OCI-LY3 (cell line): ENCODE measurements at regions not wholly inside any gene's neighbourhood (a gene's known extent, or its start where the extent isn't known, plus 50 kb on each side); places are given as distances from the start of the nearest gene placed in this dataset.

Experiments
- H2AFZ ChIP-seq: fragments of 200-600, 300-600 bp; shearing (Covaris generic); 2 replicates; pipeline ENCODE4 v1.6.0; 2014; ENCODE audit warnings: antibody characterized with exemption, low read depth, low read length
- H3K27ac ChIP-seq: fragments of 200-600, 300-600 bp; sonication (generic); 2 replicates; pipeline ENCODE4 v1.5.1; 2014; ENCODE audit warnings: mild to moderate bottlenecking, low read length, moderate library complexity, mixed read lengths
- H3K27me3 ChIP-seq: fragments of 200-600, 300-600 bp; sonication (generic); 2 replicates; pipeline ENCODE4 v1.6.1; 2014; ENCODE audit warnings: low read depth, low read length, mixed read lengths
- H3K36me3 ChIP-seq: fragments of 200-600, 300-600 bp; sonication (generic); replicated peaks from 2 replicates; pipeline ENCODE3; 2014; ENCODE audit warnings: low read depth, low read length, mixed read lengths
- H3K4me1 ChIP-seq: fragments of 300-600, 200-600 bp; sonication (generic); 2 replicates; pipeline ENCODE4 v1.6.1; 2014; ENCODE audit warnings: low read length, mixed read lengths
- H3K4me2 ChIP-seq: fragments of 200-600, 300-600 bp; sonication (generic); 2 replicates; pipeline ENCODE4 v1.6.1; 2014; ENCODE audit warnings: low read length, mixed read lengths
- H3K4me3 ChIP-seq: fragments of 300-600, 200-600 bp; sonication (generic); 2 replicates; pipeline ENCODE4 v1.5.1; 2014; ENCODE audit warnings: antibody characterized with exemption, mild to moderate bottlenecking, low read length, moderate library complexity
- H3K79me2 ChIP-seq: fragments of 300-600, 200-600 bp; shearing (Covaris generic); 2 replicates; pipeline ENCODE4 v1.6.1; 2014; ENCODE audit warnings: mild to moderate bottlenecking, low read length, mixed read lengths
- H3K9ac ChIP-seq: fragments of 300-600, 200-600 bp; shearing (Covaris generic); 2 replicates; pipeline ENCODE4 v1.6.0; 2014; ENCODE audit warnings: mild to moderate bottlenecking, low read length, moderate library complexity
- H3K9me3 ChIP-seq: fragments of 200-600, 300-600 bp; shearing (Covaris generic); 2 replicates; pipeline ENCODE4 v1.6.1; 2014; ENCODE audit warnings: low read length, mixed read lengths; ENCODE audit not compliant: insufficient read depth
- H4K20me1 ChIP-seq: fragments of 200-600, 300-600 bp; sonication (generic); 2 replicates; pipeline ENCODE4 v1.6.1; 2016; ENCODE audit warnings: low read length, mixed read lengths; ENCODE audit not compliant: insufficient read depth
- EZH2phosphoT487 ChIP-seq: fragments of 200-600 bp; shearing (Covaris generic); IDR thresholded peaks from 2 replicates; pipeline ENCODE4 v1.6.1; 2018; ENCODE audit warnings: antibody characterized with exemption, mixed run types, low read depth
- TF ChIP-seq, protein P1 (sequence below): fragments of 200-600, 300-600 bp; sonication (generic); IDR thresholded peaks from 2 replicates; pipeline ENCODE4 v1.5.1; 2014; ENCODE audit warnings: antibody characterized with exemption, low read length, low read depth

DNA sequence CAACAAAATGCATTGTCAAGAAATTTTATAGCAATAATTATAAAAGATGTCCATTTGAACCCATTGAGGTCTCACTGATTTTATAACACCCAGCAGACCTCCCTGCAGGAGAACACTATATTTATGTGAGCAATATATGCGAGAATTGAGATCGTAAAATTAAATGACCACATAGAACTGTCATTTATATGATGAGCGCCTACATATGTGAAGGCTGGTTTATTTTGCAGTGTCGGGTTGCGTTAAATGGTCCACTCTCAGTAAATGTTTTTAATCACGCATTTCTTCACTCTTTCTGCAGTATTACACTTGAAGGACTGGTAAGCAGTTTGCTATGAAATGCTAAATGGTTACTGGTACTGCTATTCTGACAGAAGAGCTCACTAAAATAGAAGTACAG lies 408.5 kb upstream of the AGTR1 start:
- Histone ChIP-seq H3K79me2 (no peaks in the 10 kb centered on the region), H3K4me2 (no peak overlapping the region), H2AFZ (no peak overlapping the region), H3K4me1 (no peaks in the 10 kb centered on the region), H3K9me3 (no peaks in the 10 kb centered on the region), H4K20me1 (no peaks in the 10 kb centered on the region), H3K36me3 (no peaks in the 10 kb centered on the region), H3K27me3 (no peaks in the 10 kb centered on the region), H3K27ac (no peak overlapping the region), H3K9ac (no peak overlapping the region), H3K4me3 (no peak overlapping the region)
- TF ChIP-seq, protein P1, sequence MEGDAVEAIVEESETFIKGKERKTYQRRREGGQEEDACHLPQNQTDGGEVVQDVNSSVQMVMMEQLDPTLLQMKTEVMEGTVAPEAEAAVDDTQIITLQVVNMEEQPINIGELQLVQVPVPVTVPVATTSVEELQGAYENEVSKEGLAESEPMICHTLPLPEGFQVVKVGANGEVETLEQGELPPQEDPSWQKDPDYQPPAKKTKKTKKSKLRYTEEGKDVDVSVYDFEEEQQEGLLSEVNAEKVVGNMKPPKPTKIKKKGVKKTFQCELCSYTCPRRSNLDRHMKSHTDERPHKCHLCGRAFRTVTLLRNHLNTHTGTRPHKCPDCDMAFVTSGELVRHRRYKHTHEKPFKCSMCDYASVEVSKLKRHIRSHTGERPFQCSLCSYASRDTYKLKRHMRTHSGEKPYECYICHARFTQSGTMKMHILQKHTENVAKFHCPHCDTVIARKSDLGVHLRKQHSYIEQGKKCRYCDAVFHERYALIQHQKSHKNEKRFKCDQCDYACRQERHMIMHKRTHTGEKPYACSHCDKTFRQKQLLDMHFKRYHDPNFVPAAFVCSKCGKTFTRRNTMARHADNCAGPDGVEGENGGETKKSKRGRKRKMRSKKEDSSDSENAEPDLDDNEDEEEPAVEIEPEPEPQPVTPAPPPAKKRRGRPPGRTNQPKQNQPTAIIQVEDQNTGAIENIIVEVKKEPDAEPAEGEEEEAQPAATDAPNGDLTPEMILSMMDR: no peak
- no peak for TF ChIP-seq EZH2phosphoT487

DNA sequence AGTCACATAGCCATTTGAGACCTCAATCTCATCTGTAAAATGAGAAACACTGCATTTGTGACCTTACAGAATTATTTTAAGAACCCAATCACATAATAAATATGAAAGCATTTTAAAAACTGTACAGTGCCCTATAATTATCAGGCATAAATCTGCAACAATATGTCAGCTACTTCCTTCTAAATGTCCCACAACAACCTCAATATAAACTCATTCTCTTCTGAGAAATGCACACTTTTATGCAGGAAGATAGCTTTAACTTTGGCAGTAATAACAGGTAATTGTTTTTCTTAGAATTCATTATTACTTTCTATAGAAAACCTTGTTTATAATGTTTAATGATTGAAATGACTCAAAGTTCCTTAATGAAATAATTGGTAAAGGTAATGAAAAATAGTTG lies 400.7 kb upstream of the AGTR1 start:
- no peaks in the 10 kb centered on the region for H3K79me2 ChIP-seq
- H3K27ac ChIP-seq: no peak overlapping the region
- H3K4me1 ChIP-seq: peaks cover 27% of the 10 kb centered on the region
- H4K20me1 ChIP-seq: no peaks in the 10 kb centered on the region
- no peak overlapping the region for H3K4me2 ChIP-seq
- H3K36me3 ChIP-seq: peaks cover 47% of the 10 kb centered on the region
- no peak overlapping the region for H3K4me3 ChIP-seq
- H3K9ac ChIP-seq: no peak overlapping the region
- peaks cover 32% of the 10 kb centered on the region for H3K9me3 ChIP-seq
- no peaks in the 10 kb centered on the region for H3K27me3 ChIP-seq
- no peak overlapping the region for H2AFZ ChIP-seq
- TF ChIP-seq EZH2phosphoT487: no peak
- TF ChIP-seq, protein P1: no peak

DNA sequence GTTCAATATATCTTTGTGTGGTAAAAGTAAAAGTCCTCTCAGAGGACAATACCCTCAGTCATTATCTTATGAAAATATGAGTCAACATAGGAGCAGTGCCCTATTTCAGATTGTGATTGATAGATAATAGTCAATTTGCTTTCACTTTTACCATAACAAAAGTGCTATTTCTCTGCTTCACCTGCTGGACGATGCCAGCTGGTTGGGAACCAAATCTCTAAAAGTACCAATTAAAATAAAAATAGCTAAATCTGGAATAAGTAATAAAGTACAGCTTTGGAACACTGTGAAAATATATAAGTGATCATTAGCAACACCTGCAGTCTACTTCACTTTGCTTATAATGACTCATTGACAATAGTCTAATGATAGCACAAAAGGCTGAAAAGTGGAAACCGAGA lies 390.3 kb upstream of the AGTR1 start:
- no peaks in the 10 kb centered on the region for H3K79me2 ChIP-seq
- H4K20me1 ChIP-seq: no peaks in the 10 kb centered on the region
- H3K4me2 ChIP-seq: no peak overlapping the region
- H3K4me1 ChIP-seq: peaks cover 5% of the 10 kb centered on the region
- no peak overlapping the region for H3K27ac ChIP-seq
- H3K27me3 ChIP-seq: no peaks in the 10 kb centered on the region
- H3K9ac ChIP-seq: no peak overlapping the region
- no peaks in the 10 kb centered on the region for H3K9me3 ChIP-seq
- H2AFZ ChIP-seq: no peak overlapping the region
- no peaks in the 10 kb centered on the region for H3K36me3 ChIP-seq
- no peak overlapping the region for H3K4me3 ChIP-seq
- TF ChIP-seq, protein P1: no peak
- no peak for TF ChIP-seq EZH2phosphoT487

DNA sequence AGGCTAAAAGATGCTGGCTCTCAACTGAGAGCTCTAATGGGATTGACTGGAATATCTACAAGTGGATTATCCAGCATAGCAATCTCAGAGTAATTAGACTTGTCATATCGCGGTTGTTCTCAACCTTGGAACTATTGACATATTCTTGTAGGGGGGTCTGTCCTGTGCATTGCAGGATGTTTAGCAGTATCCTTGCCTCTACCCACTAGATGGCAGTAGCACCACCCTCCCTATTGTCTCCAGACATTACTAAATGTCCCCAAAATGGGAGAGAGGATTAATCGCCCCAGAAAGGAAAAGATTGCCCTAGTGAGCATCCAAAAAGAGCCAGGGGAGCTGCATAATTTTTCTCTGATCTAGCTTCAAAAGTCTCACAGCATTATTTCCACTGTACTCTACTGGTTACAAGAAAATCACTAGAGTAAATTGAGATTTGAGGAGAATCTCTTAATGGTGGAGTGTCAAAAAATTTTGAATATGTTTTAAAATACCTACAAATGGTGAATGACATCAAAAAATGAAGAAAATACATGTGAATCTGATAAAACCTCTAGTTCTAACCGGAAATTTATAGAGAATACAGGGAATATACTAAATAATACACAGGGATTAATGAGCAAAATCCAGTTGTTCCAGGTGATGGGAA lies 388.2 kb upstream of the AGTR1 start:
- Histone ChIP-seq H3K4me1 (peaks cover 9% of the 10 kb centered on the region), H3K27ac (no peak overlapping the region), H2AFZ (peak overlapping the region; percentile 84)

More for the DNA sequence above, 388.2 kb upstream of the AGTR1 start:
- Histone ChIP-seq H3K9ac (no peak overlapping the region), H3K4me3 (no peak overlapping the region), H3K79me2 (no peaks in the 10 kb centered on the region), H3K27me3 (no peaks in the 10 kb centered on the region), H4K20me1 (no peaks in the 10 kb centered on the region), H3K36me3 (no peaks in the 10 kb centered on the region), H3K9me3 (no peaks in the 10 kb centered on the region), H3K4me2 (0 out of 2 replicates have a peak overlapping the region, but pooled peaks have one; percentile 16)
- TF ChIP-seq, protein P1: peak; percentile 80
- TF ChIP-seq EZH2phosphoT487: no peak
